Trophoblast cell (in vitro differentiated cells and primary cell): ENCODE measurements at regions not wholly inside any gene's neighbourhood (a gene's known extent, or its start where the extent isn't known, plus 50 kb on each side); places are given as distances from the start of the nearest gene placed in this dataset.

Experiments used
- DNase-seq, 2 donors: peaks; one replicate each; pipeline ENCODE4 v3.0.0-alpha.2; 2016
- H2AFZ ChIP-seq: 2 replicates; pipeline ENCODE4 v1.6.1; 2013; ENCODE audit warnings: low read length, moderate library complexity, mild to moderate bottlenecking; ENCODE audit not compliant: insufficient read depth, poor library complexity
- H2AK5ac ChIP-seq: 2 replicates; pipeline ENCODE4 v1.6.1; 2013; ENCODE audit warnings: mild to moderate bottlenecking, low read length
- H2BK120ac ChIP-seq: 2 replicates; pipeline ENCODE4 v1.6.1; 2013; ENCODE audit warnings: low read length, mild to moderate bottlenecking, moderate library complexity; ENCODE audit not compliant: insufficient read depth, poor library complexity
- H2BK12ac ChIP-seq: 2 replicates; pipeline ENCODE4 v1.6.1; 2013; ENCODE audit warnings: mild to moderate bottlenecking, low read length, moderate library complexity
- H2BK5ac ChIP-seq: 2 replicates; pipeline ENCODE4 v1.6.1; 2013; ENCODE audit warnings: low read length, low read depth, moderate library complexity, mild to moderate bottlenecking; ENCODE audit not compliant: poor library complexity
- H3K14ac ChIP-seq: 2 replicates; pipeline ENCODE4 v1.6.1; 2013; ENCODE audit warnings: mild to moderate bottlenecking, low read length
- H3K18ac ChIP-seq: 2 replicates; pipeline ENCODE4 v1.6.1; 2013; ENCODE audit warnings: mild to moderate bottlenecking, low read length
- H3K23ac ChIP-seq: 2 replicates; pipeline ENCODE4 v1.6.1; 2013; ENCODE audit warnings: low read length
- H3K27ac ChIP-seq: 2 replicates; pipeline ENCODE4 v1.5.1; 2013; ENCODE audit warnings: low read depth, mild to moderate bottlenecking, inconsistent platforms, low read length, moderate library complexity
- H3K27me3 ChIP-seq: 2 replicates; pipeline ENCODE4 v1.6.1; 2013; ENCODE audit warnings: inconsistent platforms, mild to moderate bottlenecking, low read length, moderate library complexity; ENCODE audit not compliant: insufficient read depth
- H3K36me3 ChIP-seq, 2 experiments: 1 replicate in 1 of 2; 2 replicates in 1 of 2; pipeline ENCODE4 v1.6.1; 2013; ENCODE audit warnings: low read length in 2 of 2, mild to moderate bottlenecking in 2 of 2, moderate library complexity in 1 of 2; ENCODE audit not compliant: insufficient read depth in 2 of 2, control insufficient read depth in 1 of 2
- H3K4ac ChIP-seq: 2 replicates; pipeline ENCODE4 v1.6.1; 2013; ENCODE audit warnings: low read depth, mild to moderate bottlenecking, low read length, moderate library complexity
- H3K4me1 ChIP-seq, 2 experiments: 1 replicate in 1 of 2; 2 replicates in 1 of 2; pipeline ENCODE4 v1.6.1; 2013; ENCODE audit warnings: low read length in 2 of 2, mild to moderate bottlenecking in 2 of 2, moderate library complexity in 1 of 2; ENCODE audit not compliant: insufficient read depth in 2 of 2, control insufficient read depth in 1 of 2
- H3K4me2 ChIP-seq: 2 replicates; pipeline ENCODE4 v1.6.1; 2013; ENCODE audit warnings: inconsistent platforms, mild to moderate bottlenecking, low read length, moderate library complexity
- H3K4me3 ChIP-seq: 2 replicates; pipeline ENCODE4 v1.5.1; 2013; ENCODE audit warnings: mild to moderate bottlenecking, low read depth, low read length, inconsistent platforms
- H3K79me1 ChIP-seq: one replicate; pipeline ENCODE4 v1.6.1; 2013; ENCODE audit warnings: low read length
- H3K79me2 ChIP-seq: 2 replicates; pipeline ENCODE4 v1.6.1; 2013; ENCODE audit warnings: low read length, mild to moderate bottlenecking; ENCODE audit not compliant: control insufficient read depth, insufficient read depth, poor library complexity
- H3K9ac ChIP-seq: 2 replicates; pipeline ENCODE4 v1.6.1; 2013; ENCODE audit warnings: mild to moderate bottlenecking, low read length
- H3K9me3 ChIP-seq: 2 replicates; pipeline ENCODE4 v1.6.1; 2013; ENCODE audit warnings: low read depth, mild to moderate bottlenecking, control low read depth, inconsistent platforms, low read length; ENCODE audit not compliant: insufficient read depth
- H4K12ac ChIP-seq: 2 replicates; pipeline ENCODE4 v1.6.1; 2013; ENCODE audit warnings: low read depth, mild to moderate bottlenecking, low read length, moderate library complexity
- H4K8ac ChIP-seq: 2 replicates; pipeline ENCODE4 v1.6.1; 2013; ENCODE audit warnings: low read depth, mild to moderate bottlenecking, low read length, moderate library complexity
- H4K91ac ChIP-seq: one replicate; pipeline ENCODE4 v1.6.1; 2013; ENCODE audit warnings: low read depth, mild to moderate bottlenecking, low read length, moderate library complexity
- WGBS: extraction: QIAGEN DNeasy Blood & Tissue Kit; methylation state at CpG from one replicate; pipeline ENCODE4 v1.1.7; 2013; ENCODE audit warnings: missing lambda C conversion rate; ENCODE audit not compliant: insufficient read length, insufficient coverage; ENCODE audit errors: extremely low coverage; 5-methylcytosine and 5-hydroxymethylcytosine counted together

DNA sequence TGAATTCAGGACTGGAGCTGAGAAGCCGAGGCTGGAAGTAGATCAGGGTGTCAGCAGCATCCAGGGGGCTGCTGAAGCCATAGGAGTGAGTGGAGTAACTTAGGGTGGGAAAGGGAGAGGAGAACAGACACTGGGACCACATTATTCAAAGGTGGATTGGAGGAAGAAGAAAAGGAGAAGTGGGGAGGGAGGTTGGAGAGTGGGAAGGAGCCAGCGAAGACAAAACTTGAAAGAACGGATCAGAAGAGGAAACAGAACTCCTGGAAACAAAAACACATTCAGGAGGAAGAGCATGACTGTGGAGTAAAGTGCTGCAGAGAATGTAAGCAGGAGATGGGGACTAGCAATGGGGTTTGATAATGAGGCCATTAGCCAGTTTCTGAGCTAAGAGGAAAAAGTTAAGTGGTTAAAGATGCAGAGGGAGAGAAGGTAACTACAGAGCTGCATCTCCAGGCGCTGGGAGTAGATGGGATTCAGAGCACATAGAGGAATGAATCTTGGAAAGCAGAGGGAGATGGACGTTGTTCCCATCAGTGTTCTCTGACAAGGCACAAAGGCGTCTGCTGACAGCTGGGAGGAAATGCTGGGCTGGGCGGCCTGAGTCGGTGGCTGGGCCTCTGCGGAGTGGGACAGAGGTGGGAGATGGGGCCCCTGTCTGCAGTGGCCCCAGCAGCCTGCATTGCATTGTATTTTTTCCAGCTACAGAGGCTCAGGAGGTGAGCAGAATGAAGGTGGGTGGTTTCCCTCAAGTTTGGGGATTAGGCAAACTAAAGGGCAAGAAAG is 63.1 kb upstream of the LEP start:
- H4K12ac ChIP-seq = no peak overlapping the region

DNA sequence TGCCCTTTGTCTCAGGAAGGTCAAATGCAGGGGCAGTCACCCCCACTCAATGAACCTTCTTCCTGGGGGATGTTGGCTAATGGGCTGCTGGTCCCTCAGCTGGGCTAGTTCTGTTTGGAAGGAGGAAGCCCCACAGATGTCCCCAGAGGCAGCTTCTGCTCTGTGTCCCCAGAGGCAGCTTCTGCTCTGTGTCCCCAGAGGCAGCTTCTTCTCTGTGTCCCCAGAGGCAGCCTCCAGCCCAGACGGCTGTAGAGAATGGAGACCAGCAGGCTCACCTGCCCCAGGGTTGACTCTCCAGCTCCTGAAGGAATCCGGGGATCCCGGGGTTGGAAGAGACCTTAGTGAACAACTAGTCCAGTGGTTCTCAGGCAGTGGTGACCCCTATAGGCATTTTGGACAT is 62.5 kb upstream of the LEP start:
- Histone ChIP-seq H3K4ac (no peak overlapping the region), H4K12ac (no peak overlapping the region), H3K18ac (no peak overlapping the region), H2AFZ (no peak overlapping the region), H2BK5ac (no peak overlapping the region), H2BK12ac (no peak overlapping the region), H3K27ac (no peak overlapping the region), H3K9me3 (no peaks in the 10 kb centered on the region), H4K8ac (no peak overlapping the region), H4K91ac (no peak overlapping the region), H3K4me3 (no peak overlapping the region), H2AK5ac (no peak overlapping the region), H3K27me3 (no peaks in the 10 kb centered on the region), H3K4me1 (peaks cover 0 to 3% of the 10 kb centered on the region in 2 experiments), H3K9ac (no peak overlapping the region), H3K4me2 (no peak overlapping the region), H3K36me3 (no peaks in the 10 kb centered on the region), H2BK120ac (no peak overlapping the region), H3K79me1 (no peaks in the 10 kb centered on the region), H3K79me2 (no peaks in the 10 kb centered on the region), H3K14ac (no peak overlapping the region), H3K23ac (no peak overlapping the region)
- no peak for DNase-seq
- no CpG with 5 or more reads among the region's 3 CpGs for WGBS

More for the DNA sequence above, 63.1 kb upstream of the LEP start:
- Histone ChIP-seq H3K79me1 (no peaks in the 10 kb centered on the region), H3K9me3 (no peaks in the 10 kb centered on the region), H2BK5ac (no peak overlapping the region), H2BK120ac (no peak overlapping the region), H3K4ac (no peak overlapping the region), H2AK5ac (no peak overlapping the region), H4K8ac (no peak overlapping the region), H2BK12ac (no peak overlapping the region), H3K36me3 (no peaks in the 10 kb centered on the region), H4K91ac (no peak overlapping the region), H3K79me2 (no peaks in the 10 kb centered on the region), H3K23ac (no peak overlapping the region), H3K4me1 (peaks cover 0 to 3% of the 10 kb centered on the region in 2 experiments), H3K27me3 (no peaks in the 10 kb centered on the region), H3K4me2 (no peak overlapping the region), H3K18ac (no peak overlapping the region), H3K14ac (no peak overlapping the region), H3K27ac (no peak overlapping the region), H2AFZ (no peak overlapping the region), H3K4me3 (no peak overlapping the region), H3K9ac (no peak overlapping the region)
- DNase-seq = no peak
- WGBS = no CpG with 5 or more reads among the region's 9 CpGs

DNA sequence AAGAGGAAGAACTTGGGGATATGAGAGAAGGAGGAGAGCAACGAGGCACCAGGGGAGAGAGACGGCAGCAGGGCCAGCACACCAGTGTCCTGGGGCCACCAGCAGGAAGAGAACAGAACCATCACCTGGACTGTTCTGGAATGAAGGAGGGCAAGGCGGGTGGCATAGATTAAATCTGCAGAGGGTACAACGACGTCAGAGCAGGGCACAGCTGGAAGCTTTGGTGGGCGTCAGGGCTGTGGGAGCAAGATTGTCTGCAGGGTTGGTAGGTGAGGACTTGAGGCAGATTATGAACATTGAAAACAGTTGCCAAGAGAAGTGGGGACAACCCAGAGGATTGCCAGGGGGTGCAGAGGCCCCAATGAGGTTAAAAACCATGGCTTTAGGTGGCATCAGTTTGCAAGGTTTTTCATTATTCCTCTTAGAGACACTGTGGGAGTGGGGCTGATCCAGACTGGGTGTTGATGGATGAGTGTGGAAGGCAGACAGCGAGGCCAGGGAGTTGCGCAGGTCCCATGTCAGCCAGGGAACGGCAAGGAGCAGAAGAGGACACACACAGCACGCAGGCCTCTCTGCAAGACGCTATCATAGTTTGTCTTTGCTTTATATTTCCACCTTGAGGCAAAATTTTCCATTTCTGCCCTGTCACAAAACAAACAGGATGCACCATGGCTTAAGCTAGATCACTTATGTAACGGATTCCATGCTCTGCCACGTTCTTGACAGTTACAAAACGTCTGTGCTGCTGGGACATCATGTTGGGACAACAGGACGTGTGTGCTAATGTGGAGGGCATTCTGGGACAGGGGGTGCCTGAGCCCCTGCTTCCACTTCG is 52.5 kb upstream of the LEP start:
- Histone ChIP-seq H3K4me3 (no peak overlapping the region), H3K23ac (no peak overlapping the region), H2BK120ac (no peak overlapping the region), H3K4me1 (no peaks in the 10 kb centered on the region), H3K18ac (no peak overlapping the region), H2BK5ac (no peak overlapping the region), H3K9ac (no peak overlapping the region), H3K4ac (no peak overlapping the region), H3K27ac (no peak overlapping the region), H4K8ac (no peak overlapping the region), H2BK12ac (no peak overlapping the region), H4K12ac (no peak overlapping the region), H3K36me3 (no peaks in the 10 kb centered on the region), H4K91ac (no peak overlapping the region), H3K79me1 (no peaks in the 10 kb centered on the region), H2AK5ac (no peak overlapping the region), H3K14ac (no peak overlapping the region), H3K27me3 (no peaks in the 10 kb centered on the region), H3K79me2 (no peaks in the 10 kb centered on the region), H3K9me3 (no peaks in the 10 kb centered on the region), H3K4me2 (no peak overlapping the region), H2AFZ (no peak overlapping the region)
- no CpG with 5 or more reads among the region's 16 CpGs for WGBS
- no peak for DNase-seq

- H3K79me1 ChIP-seq = no peaks in the 10 kb centered on the region
- no peak overlapping the region for H4K91ac ChIP-seq
- no peak overlapping the region for H2BK120ac ChIP-seq
- H3K4ac ChIP-seq = no peak overlapping the region
- H3K4me2 ChIP-seq = no peak overlapping the region
- H3K4me1 ChIP-seq = no peaks in the 10 kb centered on the region
- no peak overlapping the region for H4K12ac ChIP-seq
- H3K18ac ChIP-seq = no peak overlapping the region
- no peak overlapping the region for H2AFZ ChIP-seq
- no peaks in the 10 kb centered on the region for H3K27me3 ChIP-seq
- H3K36me3 ChIP-seq = no peaks in the 10 kb centered on the region
- no peak overlapping the region for H3K4me3 ChIP-seq
- H3K9ac ChIP-seq = no peak overlapping the region
- no peak overlapping the region for H2BK5ac ChIP-seq
- H2BK12ac ChIP-seq = no peak overlapping the region
- no peak overlapping the region for H3K27ac ChIP-seq
- no peak for DNase-seq
- H3K14ac ChIP-seq = no peak overlapping the region
- WGBS = no CpG with 5 or more reads among the region's 8 CpGs
- H3K9me3 ChIP-seq = peaks cover 2% of the 10 kb centered on the region
- H4K8ac ChIP-seq = no peak overlapping the region
- H2AK5ac ChIP-seq = no peak overlapping the region
- no peaks in the 10 kb centered on the region for H3K79me2 ChIP-seq
- H3K23ac ChIP-seq = no peak overlapping the region
Measured at GRCh38 chr7:128189231-128189930, 51.7 kb upstream of the LEP start.
